AG09309 (cell line): ENCODE measurements at regions not wholly inside any gene's neighbourhood (a gene's known extent, or its start where the extent isn't known, plus 50 kb on each side); places are given as distances from the start of the nearest gene placed in this dataset.
"Not testable (repeated sequence)": the region's sequence is repeated elsewhere in the genome, so short reads cannot be mapped to it uniquely, and the experiment has no call there.

Source experiments
- DNase-seq: peaks from one replicate; pipeline ENCODE4 v3.0.0-alpha.2; 2010; ENCODE audit warnings: low read depth
- H3K4me3 ChIP-seq: 2 replicates; pipeline ENCODE4 v1.5.1; 2011; ENCODE audit warnings: mild to moderate bottlenecking, low read depth, low read length, moderate library complexity; ENCODE audit not compliant: control insufficient read depth
- CTCF ChIP-seq: IDR thresholded peaks from 2 replicates; pipeline ENCODE4 v1.5.1; 2011; ENCODE audit warnings: mild to moderate bottlenecking, low read depth, low read length, inconsistent platforms; ENCODE audit not compliant: insufficient read depth, control insufficient read depth; ENCODE audit errors: missing control alignments

DNA sequence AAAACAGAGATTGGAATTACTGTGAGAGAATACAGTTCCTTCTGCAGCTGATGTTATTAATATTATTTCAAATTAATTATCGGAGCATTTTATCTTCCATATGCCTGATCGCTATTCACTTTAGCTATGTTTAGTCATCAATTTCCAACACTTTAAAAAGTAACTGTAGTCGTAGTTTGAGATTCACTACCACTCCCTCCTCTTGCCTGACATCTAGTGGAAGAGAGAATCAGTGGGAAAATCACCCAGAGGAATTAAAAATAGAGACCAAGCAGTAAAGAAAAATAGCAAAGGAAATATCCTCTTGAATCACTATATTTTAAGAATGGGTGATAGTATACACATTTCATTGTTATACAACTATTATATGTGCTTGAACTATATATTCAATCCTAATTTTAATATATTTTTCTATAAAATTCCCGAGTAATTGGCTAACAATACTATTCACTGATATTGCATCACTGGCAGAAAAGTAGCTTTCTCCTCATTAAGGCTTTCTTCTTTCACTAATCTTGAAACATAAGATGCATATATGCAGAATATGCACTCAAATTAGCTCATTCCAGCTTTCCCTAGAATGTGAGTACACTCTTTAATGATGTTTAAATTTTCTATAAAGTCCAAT is 708.7 kb downstream of the CDH9 start:
- no peak for DNase-seq
- peak; percentile 4 for TF ChIP-seq CTCF
- H3K4me3 ChIP-seq = no peak overlapping the region

DNA sequence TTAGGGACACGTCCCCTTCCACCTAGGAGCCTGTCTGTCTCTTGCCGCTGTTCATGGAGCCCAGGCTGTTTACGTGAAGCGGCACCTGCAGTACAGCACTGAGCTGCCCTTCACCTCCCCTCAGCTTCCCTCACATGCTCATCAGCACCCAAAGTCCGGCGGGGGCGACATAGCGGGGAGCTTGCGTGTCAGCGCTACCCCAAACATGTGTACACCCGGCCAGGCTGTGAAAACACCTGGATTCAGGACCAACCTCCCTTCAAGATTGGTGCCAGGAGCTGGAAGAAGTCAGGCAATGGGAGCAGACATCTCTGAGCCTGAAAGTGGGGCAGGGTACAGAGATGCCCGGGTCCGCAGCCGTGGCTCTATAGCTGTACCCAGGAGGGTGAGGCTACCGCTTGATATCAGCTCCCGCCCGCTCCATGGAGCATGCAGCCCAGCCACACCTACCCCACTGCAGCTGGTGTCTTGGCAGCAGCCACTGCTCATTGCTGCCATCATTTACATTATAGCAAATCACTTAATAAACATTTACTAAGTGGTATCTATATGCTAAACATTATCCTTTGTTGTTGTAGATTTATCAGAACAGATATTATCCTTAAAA is 712.1 kb downstream of the CDH9 start:
- no peak for TF ChIP-seq CTCF

GRCh38 chr5:26325432-26325831 is 713.0 kb downstream of the CDH9 start:
- DNase-seq, H3K4me3 ChIP-seq: not testable (repeated sequence)

More for the DNA sequence above, 712.1 kb downstream of the CDH9 start:
- no peak overlapping the region for H3K4me3 ChIP-seq
- DNase-seq = no peak

DNA sequence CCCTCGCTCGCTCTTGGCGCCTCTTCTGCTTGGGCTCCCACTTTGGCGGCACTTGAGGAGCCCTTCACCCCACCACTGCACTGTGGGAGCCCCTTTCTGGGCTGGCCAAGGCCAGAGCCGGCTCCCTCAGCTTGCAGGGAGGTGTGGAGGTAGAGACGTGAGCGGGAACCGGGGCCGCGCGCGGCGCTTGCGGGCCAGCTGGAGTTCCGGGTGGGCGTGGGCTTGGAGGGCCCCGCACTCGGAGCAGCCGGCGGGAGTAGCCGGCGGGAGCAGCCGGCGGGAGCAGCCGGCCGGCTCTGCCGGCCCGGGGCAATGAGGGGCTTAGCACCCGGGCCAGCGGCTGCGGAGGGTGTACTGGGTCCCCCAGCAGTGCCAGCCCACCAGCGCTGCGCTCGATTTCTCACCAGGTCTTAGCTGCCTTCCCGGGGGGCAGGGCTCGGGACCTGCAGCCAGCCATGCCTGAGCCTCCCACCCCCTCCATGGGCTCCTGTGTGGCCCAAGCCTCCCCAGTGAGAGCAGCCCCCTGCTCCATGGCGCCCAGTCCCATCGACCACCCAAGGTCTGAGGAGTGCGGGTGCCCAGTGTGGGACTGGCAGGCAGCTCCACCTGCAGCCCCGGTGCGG is 714.0 kb downstream of the CDH9 start:
- not testable (repeated sequence) for H3K4me3 ChIP-seq, DNase-seq

DNA sequence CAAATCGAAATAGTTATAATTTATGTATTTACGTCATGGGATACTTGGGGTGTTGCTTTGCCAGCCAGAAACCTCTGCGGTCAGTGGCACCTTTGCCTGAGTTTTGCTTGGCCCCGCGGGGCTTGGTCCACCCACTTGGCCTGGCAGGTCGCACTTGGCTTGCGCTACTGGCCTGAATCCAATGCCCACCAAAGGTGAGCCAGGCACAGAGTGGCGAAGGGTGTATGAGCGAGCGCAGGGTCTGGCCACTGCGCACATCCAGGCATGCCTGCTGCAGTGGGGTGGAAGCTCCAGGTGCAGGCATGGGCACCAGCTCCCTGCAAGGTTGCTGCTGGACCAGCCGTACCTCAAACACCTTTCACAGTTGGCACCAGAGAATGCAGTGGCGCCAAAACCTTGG is 714.6 kb downstream of the CDH9 start:
- no peak for TF ChIP-seq CTCF
- DNase-seq = no peak

DNA sequence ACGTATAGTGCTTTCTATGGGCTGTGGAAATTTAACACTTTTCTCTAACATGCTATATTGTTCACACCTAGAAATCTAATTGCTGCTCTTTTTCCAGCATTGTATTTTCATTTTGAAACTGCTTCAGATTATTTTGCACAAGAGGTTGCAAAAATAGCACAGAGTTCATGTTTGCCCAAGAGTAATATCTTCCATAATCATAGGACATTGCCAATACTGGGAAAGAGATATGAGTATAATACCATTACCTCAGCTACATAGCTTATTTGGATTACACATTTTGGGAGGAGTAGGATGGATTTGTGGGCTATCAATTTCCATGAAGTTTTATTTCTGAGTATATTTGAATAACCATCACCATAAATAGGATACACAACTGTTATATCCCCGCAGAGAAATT is 717.1 kb downstream of the CDH9 start:
- no peak overlapping the region for H3K4me3 ChIP-seq
- DNase-seq = no peak
- no peak for TF ChIP-seq CTCF

More for the DNA sequence above, 714.6 kb downstream of the CDH9 start:
- no peak overlapping the region for H3K4me3 ChIP-seq

- no peak for TF ChIP-seq CTCF
- H3K4me3 ChIP-seq = no peak overlapping the region
- DNase-seq = no peak
Observed at GRCh38 chr5:26310415-26310814, 728.0 kb downstream of the CDH9 start.
